ENCODE measurements at regions not wholly inside any gene's neighbourhood (a gene's known extent, or its start where the extent isn't known, plus 50 kb on each side); places are given as distances from the start of the nearest gene placed in this dataset.

DNA sequence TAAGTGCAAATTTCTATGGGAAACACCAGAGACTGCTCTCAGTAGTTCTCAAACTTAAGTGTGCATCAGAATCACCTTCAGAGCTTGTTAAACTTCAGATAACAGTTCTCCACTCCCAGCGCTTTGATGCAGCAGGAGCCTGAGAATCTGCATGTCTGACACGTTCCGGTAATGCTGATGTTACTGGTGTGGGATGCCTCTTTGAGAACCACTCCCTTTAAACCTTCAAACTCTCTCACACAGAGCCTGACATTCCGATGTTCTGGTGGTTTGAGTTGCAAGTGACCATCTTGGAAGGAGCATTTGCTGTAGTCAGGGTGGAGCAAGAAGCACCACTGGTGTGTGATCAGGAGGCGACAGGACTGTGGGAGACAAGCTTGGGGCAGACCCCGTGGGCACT, 57.9 kb downstream of the OTOR start:
- Histone ChIP-seq H3K4me1 (ENCODE audit: control insufficient read depth, insufficient read depth, low read length) (no peaks in the 10 kb centered on the region), H3K36me3 (ENCODE audit: control insufficient read depth in 2 of 2, insufficient read depth in 1 of 2, low read length in 2 of 2) (no peaks in the 10 kb centered on the region), H3K4me3 (ENCODE audit: low read depth, low read length) (no peak overlapping the region), H3K9me3 (ENCODE audit: control insufficient read depth, insufficient read depth, low read depth, low read length) (no peaks in the 10 kb centered on the region), H3K27ac (ENCODE audit: extremely low read depth, low read depth, low read length) (no peak overlapping the region)
- ChIA-PET CTCF (interaction anchor here (1.4 kb wide), 1 partner anchor 477 kb away, joined by 3 read pairs; no protein-coding TSS in a partner anchor), POLR2A (no interaction called here)
- TF ChIP-seq, protein P1, sequence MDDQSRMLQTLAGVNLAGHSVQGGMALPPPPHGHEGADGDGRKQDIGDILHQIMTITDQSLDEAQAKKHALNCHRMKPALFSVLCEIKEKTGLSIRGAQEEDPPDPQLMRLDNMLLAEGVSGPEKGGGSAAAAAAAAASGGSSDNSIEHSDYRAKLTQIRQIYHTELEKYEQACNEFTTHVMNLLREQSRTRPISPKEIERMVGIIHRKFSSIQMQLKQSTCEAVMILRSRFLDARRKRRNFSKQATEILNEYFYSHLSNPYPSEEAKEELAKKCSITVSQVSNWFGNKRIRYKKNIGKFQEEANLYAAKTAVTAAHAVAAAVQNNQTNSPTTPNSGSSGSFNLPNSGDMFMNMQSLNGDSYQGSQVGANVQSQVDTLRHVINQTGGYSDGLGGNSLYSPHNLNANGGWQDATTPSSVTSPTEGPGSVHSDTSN (CRISPR knock-in tag; IDR thresholded peaks at IDR 0.05): no peak
- TF ChIP-seq SALL2 (tag by site-specific recombination; IDR thresholded peaks at IDR 0.05; ENCODE audit: borderline replicate concordance): no peak
- no peak for TF ChIP-seq ZNF248 (tag by site-specific recombination; IDR thresholded peaks at IDR 0.05)
- TF ChIP-seq SP7 (tag by site-specific recombination; IDR thresholded peaks at IDR 0.05): no peak
- TF ChIP-seq, protein P2, sequence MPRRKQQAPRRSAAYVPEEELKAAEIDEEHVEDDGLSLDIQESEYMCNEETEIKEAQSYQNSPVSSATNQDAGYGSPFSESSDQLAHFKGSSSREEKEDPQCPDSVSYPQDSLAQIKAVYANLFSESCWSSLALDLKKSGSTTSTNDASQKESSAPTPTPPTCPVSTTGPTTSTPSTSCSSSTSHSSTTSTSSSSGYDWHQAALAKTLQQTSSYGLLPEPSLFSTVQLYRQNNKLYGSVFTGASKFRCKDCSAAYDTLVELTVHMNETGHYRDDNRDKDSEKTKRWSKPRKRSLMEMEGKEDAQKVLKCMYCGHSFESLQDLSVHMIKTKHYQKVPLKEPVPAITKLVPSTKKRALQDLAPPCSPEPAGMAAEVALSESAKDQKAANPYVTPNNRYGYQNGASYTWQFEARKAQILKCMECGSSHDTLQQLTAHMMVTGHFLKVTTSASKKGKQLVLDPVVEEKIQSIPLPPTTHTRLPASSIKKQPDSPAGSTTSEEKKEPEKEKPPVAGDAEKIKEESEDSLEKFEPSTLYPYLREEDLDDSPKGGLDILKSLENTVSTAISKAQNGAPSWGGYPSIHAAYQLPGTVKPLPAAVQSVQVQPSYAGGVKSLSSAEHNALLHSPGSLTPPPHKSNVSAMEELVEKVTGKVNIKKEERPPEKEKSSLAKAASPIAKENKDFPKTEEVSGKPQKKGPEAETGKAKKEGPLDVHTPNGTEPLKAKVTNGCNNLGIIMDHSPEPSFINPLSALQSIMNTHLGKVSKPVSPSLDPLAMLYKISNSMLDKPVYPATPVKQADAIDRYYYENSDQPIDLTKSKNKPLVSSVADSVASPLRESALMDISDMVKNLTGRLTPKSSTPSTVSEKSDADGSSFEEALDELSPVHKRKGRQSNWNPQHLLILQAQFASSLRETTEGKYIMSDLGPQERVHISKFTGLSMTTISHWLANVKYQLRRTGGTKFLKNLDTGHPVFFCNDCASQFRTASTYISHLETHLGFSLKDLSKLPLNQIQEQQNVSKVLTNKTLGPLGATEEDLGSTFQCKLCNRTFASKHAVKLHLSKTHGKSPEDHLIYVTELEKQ (tag by site-specific recombination; IDR thresholded peaks at IDR 0.05; ENCODE audit: borderline replicate concordance): no peak
- TF ChIP-seq ZNF112 (tag by site-specific recombination; IDR thresholded peaks at IDR 0.05): no peak
- TF ChIP-seq, protein P3, sequence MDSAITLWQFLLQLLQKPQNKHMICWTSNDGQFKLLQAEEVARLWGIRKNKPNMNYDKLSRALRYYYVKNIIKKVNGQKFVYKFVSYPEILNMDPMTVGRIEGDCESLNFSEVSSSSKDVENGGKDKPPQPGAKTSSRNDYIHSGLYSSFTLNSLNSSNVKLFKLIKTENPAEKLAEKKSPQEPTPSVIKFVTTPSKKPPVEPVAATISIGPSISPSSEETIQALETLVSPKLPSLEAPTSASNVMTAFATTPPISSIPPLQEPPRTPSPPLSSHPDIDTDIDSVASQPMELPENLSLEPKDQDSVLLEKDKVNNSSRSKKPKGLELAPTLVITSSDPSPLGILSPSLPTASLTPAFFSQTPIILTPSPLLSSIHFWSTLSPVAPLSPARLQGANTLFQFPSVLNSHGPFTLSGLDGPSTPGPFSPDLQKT (IDR thresholded peaks at IDR 0.05; ENCODE audit: borderline replicate concordance, low read depth, low read length): no peak
- TF ChIP-seq ZNF335 (tag by site-specific recombination; conservative IDR thresholded peaks at IDR 0.05): no peak
- TF ChIP-seq SCRT1 (tag by site-specific recombination; IDR thresholded peaks at IDR 0.05; ENCODE audit: borderline replicate concordance): no peak

DNA sequence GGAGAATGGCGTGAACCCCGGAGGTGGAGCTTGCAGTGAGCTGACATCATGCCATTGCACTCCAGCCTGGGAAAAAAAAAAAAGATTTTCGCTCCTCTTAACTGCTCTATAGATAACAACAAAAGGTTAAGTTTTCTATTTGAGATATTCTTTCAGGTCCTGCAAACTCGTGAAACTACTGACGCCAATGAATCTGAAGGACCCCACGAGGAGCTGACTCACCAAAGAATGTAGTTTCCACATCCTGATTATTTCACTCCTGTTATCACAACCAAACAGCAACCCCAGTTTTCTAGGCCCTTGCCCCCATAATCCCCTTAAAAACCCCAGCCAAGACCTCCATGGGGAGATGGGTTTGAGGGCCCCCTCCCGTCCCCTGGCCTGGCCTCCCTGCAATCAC, 58.7 kb downstream of the OTOR start:
- H3K4me3 ChIP-seq (ENCODE audit: low read depth, low read length): no peak overlapping the region
- H3K9me3 ChIP-seq (ENCODE audit: control insufficient read depth, insufficient read depth, low read depth, low read length): no peaks in the 10 kb centered on the region
- ChIA-PET CTCF (interaction anchor here (0.6 kb wide), 1 partner anchor 751 kb away, joined by 3 read pairs; no protein-coding TSS in a partner anchor), POLR2A (no interaction called here)
- H3K27ac ChIP-seq (ENCODE audit: extremely low read depth, low read depth, low read length): no peak overlapping the region
- TF ChIP-seq ZFP41 (tag by site-specific recombination; IDR thresholded peaks at IDR 0.05; ENCODE audit: borderline replicate concordance) (no peak), ZBTB20 (tag by site-specific recombination; IDR thresholded peaks at IDR 0.05) (no peak), ZNF266 (tag by site-specific recombination; IDR thresholded peaks at IDR 0.05; ENCODE audit: low read depth) (no peak), ZNF2 (tag by site-specific recombination; IDR thresholded peaks at IDR 0.05) (no peak)
- TF ChIP-seq, protein P4, sequence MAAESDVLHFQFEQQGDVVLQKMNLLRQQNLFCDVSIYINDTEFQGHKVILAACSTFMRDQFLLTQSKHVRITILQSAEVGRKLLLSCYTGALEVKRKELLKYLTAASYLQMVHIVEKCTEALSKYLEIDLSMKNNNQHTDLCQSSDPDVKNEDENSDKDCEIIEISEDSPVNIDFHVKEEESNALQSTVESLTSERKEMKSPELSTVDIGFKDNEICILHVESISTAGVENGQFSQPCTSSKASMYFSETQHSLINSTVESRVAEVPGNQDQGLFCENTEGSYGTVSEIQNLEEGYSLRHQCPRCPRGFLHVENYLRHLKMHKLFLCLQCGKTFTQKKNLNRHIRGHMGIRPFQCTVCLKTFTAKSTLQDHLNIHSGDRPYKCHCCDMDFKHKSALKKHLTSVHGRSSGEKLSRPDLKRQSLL (tag by site-specific recombination; IDR thresholded peaks at IDR 0.05): no peak
- H3K4me1 ChIP-seq (ENCODE audit: control insufficient read depth, insufficient read depth, low read length): no peaks in the 10 kb centered on the region
- no peaks in the 10 kb centered on the region for H3K36me3 ChIP-seq (ENCODE audit: control insufficient read depth in 2 of 2, insufficient read depth in 1 of 2, low read length in 2 of 2)

DNA sequence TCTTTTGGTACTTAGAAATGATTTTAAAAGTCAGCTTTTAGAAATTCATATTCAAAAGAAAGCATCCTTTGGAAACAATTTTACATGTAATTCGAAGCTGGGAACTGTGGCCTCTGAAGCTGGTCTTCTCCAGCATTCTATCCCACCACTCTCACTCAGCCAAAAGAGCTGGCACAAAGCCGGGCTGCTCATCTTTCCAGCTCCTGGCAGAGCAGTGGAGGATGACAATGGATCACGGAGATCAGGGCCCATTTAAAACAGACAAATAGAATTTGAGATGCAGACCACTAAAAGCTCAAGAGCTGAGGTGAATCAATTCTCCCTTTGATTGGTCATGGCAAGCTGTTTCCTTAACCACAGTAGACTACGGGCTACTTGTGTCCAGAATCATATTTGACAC, 60.6 kb downstream of the OTOR start:
- ChIA-PET CTCF (interaction anchor here (0.6 to 4.5 kb wide), 6 partner anchors 10 to 357 kb away, joined by 3 to 47 read pairs (median 4); no protein-coding TSS in a partner anchor), POLR2A (no interaction called here)
- Histone ChIP-seq H3K9me3 (ENCODE audit: control insufficient read depth, insufficient read depth, low read depth, low read length) (no peaks in the 10 kb centered on the region), H3K36me3 (ENCODE audit: control insufficient read depth in 2 of 2, insufficient read depth in 1 of 2, low read length in 2 of 2) (no peaks in the 10 kb centered on the region), H3K4me1 (ENCODE audit: control insufficient read depth, insufficient read depth, low read length) (no peaks in the 10 kb centered on the region), H3K27ac (ENCODE audit: extremely low read depth, low read depth, low read length) (no peak overlapping the region), H3K4me3 (ENCODE audit: low read depth, low read length) (no peak overlapping the region)
- TF ChIP-seq, protein P5, sequence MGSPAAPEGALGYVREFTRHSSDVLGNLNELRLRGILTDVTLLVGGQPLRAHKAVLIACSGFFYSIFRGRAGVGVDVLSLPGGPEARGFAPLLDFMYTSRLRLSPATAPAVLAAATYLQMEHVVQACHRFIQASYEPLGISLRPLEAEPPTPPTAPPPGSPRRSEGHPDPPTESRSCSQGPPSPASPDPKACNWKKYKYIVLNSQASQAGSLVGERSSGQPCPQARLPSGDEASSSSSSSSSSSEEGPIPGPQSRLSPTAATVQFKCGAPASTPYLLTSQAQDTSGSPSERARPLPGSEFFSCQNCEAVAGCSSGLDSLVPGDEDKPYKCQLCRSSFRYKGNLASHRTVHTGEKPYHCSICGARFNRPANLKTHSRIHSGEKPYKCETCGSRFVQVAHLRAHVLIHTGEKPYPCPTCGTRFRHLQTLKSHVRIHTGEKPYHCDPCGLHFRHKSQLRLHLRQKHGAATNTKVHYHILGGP (tag by site-specific recombination; IDR thresholded peaks at IDR 0.05): no peak
- TF ChIP-seq KLF10 (tag by site-specific recombination; IDR thresholded peaks at IDR 0.05) (no peak), ZNF555 (tag by site-specific recombination; conservative IDR thresholded peaks at IDR 0.05) (no peak)
- TF ChIP-seq, protein P6, sequence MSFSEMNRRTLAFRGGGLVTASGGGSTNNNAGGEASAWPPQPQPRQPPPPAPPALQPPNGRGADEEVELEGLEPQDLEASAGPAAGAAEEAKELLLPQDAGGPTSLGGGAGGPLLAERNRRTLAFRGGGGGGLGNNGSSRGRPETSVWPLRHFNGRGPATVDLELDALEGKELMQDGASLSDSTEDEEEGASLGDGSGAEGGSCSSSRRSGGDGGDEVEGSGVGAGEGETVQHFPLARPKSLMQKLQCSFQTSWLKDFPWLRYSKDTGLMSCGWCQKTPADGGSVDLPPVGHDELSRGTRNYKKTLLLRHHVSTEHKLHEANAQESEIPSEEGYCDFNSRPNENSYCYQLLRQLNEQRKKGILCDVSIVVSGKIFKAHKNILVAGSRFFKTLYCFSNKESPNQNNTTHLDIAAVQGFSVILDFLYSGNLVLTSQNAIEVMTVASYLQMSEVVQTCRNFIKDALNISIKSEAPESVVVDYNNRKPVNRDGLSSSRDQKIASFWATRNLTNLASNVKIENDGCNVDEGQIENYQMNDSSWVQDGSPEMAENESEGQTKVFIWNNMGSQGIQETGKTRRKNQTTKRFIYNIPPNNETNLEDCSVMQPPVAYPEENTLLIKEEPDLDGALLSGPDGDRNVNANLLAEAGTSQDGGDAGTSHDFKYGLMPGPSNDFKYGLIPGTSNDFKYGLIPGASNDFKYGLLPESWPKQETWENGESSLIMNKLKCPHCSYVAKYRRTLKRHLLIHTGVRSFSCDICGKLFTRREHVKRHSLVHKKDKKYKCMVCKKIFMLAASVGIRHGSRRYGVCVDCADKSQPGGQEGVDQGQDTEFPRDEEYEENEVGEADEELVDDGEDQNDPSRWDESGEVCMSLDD (tag by site-specific recombination; IDR thresholded peaks at IDR 0.05): no peak

All from HEK293 (cell line).